Epithelial cell of esophagus (primary cell): ENCODE measurements at regions not wholly inside any gene's neighbourhood (a gene's known extent, or its start where the extent isn't known, plus 50 kb on each side); places are given as distances from the start of the nearest gene placed in this dataset.
A peak's percentile ranks its signal among the peaks of the same experiment; 100 is the strongest.

Source experiments
- DNase-seq: peaks from one replicate; pipeline ENCODE4 v3.0.0; 2010; ENCODE audit warnings: low read depth
- H3K4me3 ChIP-seq: 2 replicates; pipeline ENCODE4 v1.5.1; 2011; ENCODE audit warnings: mild to moderate bottlenecking, low read length, control low read depth
- CTCF ChIP-seq: IDR thresholded peaks from 2 replicates; pipeline ENCODE4 v1.5.1; 2011; ENCODE audit warnings: low read depth, mild to moderate bottlenecking, low read length, control low read depth, inconsistent platforms; ENCODE audit not compliant: insufficient read depth; ENCODE audit errors: missing control alignments

GRCh38 chr11:113567867-113568544 is 92.8 kb upstream of the DRD2 start:
- no peak for DNase-seq
- no peak for TF ChIP-seq CTCF
- no peak overlapping the region for H3K4me3 ChIP-seq

GRCh38 chr11:113567097-113567496 is 91.9 kb upstream of the DRD2 start:
- DNase-seq = no peak
- TF ChIP-seq CTCF = no peak
- H3K4me3 ChIP-seq = no peak overlapping the region

- no peak overlapping the region for H3K4me3 ChIP-seq
- no peak for DNase-seq
- TF ChIP-seq CTCF = no peak
Observed at GRCh38 chr11:113564527-113565130, 89.4 kb upstream of the DRD2 start.

GRCh38 chr11:113563766-113564526 is 88.7 kb upstream of the DRD2 start:
- no peak overlapping the region for H3K4me3 ChIP-seq
- no peak for TF ChIP-seq CTCF
- DNase-seq = peak; percentile 58

- no peak for TF ChIP-seq CTCF
- peak; percentile 66 for DNase-seq
- no peak overlapping the region for H3K4me3 ChIP-seq
Observed at GRCh38 chr11:113562981-113563461, 87.8 kb upstream of the DRD2 start.

- no peak for TF ChIP-seq CTCF
- no peak for DNase-seq
- H3K4me3 ChIP-seq = no peak overlapping the region
Observed at GRCh38 chr11:113562576-113562975, 87.4 kb upstream of the DRD2 start.
